ENCODE measurements at regions not wholly inside any gene's neighbourhood (a gene's known extent, or its start where the extent isn't known, plus 50 kb on each side); places are given as distances from the start of the nearest gene placed in this dataset.

DNA sequence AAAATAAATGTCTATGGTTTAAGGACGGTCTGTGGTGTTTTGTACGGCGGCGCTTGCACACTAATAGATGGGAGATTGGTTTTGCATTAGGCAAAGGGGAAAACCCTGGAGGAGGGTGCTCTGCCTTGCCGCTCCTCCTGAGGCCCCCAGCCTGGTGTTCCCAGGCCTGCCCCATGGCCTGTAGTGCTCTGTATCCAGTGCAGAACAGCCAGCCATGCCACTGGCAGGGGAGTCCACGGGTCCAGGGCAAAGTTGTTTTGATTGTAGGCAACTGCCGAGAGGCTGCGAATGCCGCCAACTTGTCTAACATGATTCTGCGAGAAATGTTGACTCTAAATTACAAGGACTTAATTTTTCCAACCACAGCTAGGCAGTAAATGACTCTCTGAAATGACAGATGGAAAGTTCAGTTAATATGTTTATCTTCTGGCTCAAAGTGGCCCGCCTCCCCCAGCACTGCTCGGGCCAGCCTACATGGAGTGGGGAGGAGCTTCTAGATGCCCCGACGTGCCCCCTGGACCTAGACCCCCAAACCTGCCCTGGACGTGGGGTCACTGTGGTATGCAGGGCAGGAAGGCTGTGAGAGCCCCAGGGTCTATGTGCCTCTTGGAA is 104.6 kb upstream of the GDF10 start:
- DNase-seq, result no peak

DNA sequence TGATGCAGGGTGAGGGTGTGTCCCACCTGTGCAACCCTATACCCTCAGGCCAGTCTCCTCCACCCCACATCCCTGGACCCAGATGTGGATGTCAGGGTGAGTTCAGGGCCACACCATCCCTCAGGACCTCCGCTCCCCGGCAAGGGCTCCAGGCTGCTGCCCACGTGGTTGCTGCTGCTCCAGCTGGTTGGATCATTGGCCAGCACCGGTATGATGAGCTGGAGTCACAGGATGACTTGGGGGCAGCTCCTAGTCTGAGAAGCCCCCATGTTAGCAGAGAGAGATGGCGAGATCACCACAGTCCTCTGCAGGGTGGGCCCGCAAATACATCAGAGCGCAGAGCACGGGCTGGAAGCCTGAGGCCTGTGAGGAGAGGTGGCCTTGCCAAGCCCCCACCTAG is 103.3 kb upstream of the GDF10 start:
- no peak for DNase-seq

DNA sequence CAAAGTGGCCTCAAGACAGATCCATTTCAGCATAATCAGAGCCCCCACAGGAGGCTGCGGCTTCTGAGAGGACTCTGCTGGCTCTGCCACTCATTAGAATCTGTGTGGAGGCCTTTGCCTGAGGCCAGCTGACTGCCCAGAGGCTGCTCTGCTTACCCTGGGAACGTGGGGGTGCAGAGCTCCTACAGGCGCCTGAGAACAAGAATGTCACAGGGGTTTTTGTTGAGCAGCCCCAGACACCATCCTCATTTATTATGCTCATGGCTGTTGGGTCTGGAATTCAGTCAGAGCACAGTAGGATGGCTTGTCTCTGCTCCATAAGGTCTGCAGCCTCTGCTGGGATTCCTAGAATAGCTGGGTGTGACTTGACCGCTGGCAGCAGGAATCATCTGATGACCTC is 101.8 kb upstream of the GDF10 start:
- DNase-seq, result no peak

DNA sequence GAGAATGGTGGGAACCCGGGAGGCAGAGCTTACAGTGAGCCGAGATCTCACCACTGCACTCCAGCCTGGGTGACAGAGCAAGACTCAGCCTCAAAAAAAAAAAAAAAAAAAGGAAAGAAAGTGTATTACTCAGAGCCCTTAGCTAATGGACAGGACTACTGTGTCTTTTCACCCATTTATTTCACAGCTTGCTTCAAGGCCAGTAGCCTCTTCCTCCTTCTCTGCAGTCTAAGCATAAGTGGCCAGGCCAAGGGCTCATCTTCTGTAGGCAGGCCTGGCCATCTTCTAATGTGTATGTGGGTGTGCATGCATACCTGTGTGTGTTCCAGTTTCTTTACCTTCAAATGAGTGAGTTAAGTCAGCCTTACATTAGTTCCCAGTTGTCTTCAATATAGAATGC is 94.8 kb upstream of the GDF10 start:
- DNase-seq, result no peak

DNA sequence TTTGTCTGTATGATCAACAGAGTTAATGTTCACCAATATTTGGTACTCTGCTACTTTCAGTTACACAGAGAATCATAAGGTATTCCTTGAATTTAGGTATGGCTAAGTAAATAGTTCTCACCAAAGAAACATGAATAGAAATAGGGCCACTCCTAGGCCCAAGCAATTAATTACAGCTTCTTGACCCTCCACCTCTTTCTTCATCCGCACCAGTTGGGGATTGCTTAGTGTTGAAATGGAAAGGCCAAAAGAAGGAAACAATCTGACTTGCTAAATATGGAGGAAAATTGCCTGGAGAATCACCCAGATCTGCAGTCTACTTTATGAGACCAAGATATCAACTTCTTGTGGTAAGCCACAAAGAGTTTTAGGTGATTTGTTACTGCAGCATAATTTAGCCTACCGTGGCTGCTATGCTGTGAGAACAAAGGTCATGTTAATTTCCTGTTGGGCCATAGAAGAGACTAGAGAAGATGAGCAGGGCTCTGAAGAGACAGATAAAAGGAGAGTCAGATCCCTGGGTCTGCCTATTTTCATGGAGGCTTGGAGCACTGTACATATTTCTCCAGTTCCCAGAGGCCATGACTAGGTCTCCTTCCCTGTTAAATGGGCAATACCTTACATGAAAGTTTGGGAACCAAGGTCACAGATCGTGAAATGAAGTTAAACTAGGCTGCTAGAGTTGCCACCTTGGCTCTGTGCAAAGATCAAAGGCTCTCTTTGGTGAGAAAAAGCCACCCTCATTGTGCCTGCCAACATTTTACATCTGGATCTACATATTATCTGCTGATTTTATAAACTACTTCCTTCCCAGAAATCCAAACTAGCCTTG is 93.3 kb upstream of the GDF10 start:
- no peak for DNase-seq

DNA sequence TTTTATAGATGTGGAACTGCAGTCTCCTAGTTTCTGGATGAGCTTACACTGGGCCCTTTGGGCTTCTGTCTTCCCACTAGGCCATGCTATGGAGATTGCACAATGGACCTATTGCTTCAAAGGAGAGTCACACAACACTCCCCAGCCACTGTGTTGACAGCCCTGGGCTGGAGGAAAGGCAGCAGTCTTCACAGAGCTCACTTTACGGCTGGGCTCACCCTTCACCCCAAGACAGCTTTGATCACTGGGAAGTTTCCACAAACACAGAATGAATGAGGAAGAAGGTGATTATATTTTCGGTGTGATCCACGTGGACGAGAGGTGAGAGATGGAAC is 92.7 kb upstream of the GDF10 start:
- no peak for DNase-seq

DNA sequence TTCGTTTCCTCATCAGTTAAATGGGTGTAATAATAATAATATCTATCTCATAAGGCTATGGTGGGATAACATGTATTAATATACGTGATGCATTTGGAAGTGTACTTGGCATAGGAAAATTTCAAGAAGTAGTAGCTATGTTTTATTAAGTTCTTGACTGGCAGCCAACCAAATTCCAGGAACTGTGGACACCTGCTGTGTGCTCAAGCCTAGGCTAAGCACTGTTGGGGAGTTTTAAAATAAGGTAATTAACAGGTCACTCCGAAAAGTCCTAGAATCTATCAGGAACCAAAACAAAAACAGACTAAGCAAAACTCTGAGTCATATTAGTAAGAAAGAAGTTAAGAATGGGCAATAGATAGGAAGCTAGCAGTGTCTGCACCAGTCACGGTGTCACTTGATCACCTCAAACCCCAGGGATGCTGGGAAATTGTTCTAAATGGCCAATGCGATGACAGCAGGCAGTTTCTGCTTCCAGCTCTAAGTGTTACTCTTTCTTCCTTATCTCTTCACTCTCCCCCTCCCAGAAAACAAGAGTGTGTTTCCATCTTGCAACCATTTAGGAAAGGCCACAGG is 92.0 kb upstream of the GDF10 start:
- DNase-seq, result no peak

DNA sequence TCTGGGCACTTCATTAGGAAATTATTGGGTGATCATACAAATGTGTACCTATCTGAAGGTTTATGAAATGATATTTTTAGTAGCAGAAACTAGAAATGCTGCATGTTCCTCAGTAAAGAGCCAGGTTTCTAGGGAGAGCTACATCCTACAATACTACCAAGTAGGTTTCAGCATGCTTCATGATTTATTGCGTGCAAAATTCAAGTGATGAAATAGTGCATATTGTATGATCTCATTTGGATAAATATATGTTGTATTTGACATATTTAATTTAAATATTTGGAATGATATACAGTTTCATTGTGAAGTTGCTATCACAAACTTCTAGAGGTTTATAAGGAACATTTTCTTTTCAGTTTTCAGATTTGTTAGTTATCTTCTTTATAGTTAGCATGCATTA is 90.5 kb upstream of the GDF10 start:
- no peak for DNase-seq

DNA sequence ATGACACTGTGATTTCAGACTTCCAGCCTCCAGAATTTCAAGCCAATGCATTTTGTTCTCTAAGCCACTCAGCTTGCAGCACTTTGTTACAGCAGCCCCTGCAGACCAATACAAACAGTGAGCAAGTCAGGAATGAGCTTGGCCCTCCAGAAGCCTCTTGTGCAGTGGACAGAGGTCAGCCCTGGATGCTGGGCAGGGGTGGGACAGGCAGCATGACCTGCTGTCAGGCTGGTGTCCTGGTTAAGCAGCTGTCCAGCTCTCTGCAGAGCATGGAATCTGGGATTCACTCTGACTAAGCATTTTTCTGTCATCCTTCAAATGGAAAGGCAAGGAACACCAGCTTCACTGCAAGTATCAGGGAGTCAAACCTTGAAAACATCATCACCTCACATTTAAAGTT is 85.5 kb upstream of the GDF10 start:
- DNase-seq, result no peak

DNA sequence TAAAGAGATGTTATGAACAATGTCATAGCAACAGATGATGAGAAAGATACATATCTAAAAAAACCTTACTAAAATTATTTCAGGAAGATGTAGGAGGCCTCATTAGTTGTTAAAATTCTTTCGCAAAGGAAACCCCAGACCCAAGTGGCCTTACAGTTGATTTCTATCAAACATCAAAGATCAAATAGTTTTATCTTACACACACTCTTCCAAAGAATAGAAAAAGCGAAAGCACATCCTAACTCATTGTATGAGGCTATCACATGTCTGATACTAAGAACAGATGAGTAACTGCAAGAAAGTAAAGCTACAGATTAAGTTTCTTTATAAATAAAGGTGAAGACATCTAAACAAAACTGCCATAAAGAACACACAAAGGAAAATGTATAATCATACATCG is 82.9 kb upstream of the GDF10 start:
- no peak for DNase-seq

DNA sequence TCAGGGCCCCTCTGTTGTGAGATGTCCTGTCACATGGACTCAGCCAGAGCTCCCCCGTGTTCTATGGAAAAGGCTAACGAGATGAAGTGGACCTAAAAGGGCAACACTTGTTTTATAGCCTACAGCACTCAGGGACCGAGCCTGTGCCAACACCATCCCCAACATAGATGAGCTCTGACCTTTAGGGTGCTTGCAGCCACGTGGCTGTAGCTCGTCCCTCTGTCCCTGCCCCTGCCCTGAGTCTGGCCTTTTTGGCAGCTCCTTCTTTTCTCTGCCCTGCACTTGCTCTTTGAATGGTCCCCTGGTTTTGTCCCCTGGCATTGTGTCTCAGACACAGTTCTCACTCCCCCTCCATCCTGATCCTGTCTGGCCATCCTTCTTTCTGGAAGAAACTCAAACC is 81.2 kb upstream of the GDF10 start:
- no peak for DNase-seq

DNA sequence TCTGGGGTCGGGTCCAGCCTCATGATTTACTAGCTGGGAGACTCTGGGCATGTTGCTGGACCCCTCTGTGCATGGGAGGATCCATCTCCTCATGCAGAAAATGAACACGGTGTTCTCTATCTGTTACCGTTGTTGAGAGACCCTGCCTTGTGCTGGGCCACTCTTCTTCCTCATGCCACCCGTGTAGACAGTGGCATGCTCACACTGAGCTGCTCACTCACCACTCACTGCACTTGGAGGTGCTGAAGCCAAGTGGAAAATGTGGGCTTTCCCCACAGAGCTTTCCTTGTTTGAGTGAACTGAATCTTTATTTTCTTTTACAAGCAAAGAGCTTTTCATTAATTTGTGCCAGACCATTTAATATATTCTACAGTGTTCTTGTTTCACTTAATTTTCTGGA is 77.5 kb upstream of the GDF10 start:
- no peak for DNase-seq

DNA sequence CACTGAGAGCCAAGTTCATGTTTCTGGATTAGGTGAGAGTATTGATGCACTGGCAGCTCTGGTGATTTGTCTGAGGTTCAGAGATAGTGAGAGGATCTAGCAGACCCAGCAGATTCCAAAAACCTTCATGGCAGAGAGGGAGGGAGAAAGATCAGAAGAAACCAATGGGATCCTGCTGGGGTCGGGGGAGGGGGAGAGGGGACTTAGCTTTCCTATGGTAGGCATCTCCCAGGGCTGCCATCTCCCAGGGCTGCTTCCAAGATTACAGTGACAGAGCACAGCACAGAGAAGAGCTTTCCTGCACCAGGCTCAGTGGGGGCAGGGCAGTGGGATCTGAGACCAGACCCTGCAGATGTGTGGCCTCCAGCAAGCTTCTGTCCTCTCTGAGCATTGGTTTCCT is 76.8 kb upstream of the GDF10 start:
- no peak for DNase-seq

DNA sequence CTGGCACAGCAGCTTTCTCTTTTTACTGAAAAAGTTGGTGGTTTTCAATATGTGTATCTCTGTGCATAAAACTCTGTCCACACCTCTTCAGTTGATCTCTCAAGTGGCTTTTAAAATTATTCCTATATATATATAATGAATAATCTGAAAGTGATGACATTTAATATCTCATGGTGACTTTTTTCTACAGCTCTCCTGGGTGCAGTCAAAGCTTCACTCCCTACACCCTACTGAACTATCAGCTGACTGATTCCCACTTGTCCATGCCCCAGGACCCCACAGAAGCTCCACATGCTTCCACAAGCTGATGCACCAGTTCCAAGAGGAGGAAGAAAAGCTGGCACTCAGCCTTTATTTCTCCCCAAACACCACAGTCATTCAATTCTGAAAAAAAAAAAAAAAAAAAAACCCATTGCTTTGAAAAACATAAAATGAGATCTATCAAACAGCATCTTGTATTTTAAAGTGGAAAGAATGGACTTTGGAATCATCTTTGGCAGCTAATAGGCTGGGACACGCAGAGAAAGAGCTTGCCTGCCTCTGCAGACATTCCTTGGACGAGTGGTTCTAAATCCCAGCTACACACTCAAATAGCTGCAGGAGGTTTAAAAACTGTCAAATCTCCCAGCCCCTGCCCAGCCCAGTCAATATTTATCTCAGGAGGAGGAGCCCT is 75.3 kb upstream of the GDF10 start:
- no peak for DNase-seq

DNA sequence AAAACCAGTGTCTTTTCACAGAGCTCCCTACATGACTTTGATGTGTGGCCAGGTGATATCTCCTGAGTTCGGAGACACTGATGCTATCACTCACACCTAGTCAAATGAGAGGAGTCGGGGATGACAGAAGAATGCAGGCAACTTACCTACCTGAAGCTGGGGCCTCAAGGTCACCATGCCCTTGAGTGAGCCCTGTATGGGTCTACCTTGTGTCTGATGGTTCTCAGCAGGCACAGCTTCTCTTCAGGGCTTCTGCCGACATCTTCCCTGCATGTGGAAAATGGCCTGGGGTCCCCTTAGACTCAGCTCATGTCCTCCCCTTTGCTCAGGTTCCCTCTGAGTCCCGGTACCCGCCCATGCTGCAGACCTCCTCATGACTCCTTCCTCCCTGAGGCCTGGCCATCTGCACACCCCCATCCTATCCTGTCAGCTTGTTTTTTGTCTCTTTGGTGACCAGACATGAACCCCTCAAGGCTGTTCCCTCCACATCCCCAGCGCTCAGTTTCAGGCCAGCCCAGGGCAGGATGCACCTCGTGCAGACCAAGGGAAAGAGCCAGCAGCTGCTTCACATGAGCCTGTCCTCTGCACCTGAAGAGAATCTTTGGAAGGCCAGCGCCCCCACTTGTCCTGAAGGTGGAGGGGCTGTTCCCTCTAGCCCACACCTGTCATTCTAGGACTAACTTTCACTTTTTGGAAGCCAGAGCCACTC is 74.6 kb upstream of the GDF10 start:
- DNase-seq, result no peak

DNA sequence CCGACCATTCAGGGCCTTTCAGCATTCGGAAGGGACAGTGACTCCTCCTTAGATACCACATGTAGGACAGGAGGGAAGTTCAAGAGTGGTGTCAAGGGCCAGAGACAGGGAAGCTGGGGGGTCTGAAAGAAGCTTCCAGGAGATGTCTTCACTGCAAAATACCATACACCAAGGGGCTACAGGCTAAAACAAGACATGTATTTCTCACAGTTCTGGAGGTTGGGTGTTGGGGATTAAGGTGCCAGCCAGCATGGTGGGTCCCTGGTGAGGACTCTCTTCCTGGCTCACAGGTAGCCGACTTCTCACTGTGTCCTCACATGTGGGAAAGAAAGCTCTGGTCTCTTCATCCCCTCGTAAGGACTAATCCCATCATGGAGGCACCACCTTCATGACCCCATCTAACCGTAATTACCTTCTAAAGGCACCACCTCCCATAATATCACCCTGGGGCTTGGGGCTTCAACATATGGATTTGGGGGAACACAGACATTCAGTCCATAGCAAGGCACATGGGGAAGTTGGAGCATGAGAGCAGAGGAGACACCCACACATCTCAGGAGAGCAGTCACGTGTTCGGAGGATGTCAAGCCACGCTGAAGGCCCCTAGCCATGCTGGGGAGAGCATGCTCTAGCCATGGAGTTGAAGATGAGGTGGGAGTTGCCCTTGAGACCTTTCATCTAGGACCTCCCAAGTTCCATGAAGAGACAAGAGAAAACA is 73.9 kb upstream of the GDF10 start:
- no peak for DNase-seq

DNA sequence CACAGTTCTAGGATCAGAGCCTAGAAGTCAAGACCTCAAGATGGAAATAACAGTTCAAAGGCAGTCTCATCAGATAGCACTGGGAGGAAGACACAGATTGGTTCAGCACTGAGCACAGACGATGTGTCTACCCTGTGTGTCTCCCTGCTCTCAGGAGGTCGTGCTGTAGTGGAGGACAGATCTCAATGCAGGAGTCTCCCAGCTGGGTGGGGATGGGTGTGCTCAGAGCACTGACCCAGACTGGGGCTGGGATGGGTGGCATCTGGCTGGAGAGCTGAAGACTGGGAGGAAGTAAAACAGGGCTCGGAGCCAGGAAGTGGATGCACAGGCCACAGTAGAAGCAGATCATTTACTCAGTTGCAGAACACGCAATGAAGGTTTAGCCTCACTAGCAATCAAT is 69.5 kb upstream of the GDF10 start:
- no peak for DNase-seq

DNA sequence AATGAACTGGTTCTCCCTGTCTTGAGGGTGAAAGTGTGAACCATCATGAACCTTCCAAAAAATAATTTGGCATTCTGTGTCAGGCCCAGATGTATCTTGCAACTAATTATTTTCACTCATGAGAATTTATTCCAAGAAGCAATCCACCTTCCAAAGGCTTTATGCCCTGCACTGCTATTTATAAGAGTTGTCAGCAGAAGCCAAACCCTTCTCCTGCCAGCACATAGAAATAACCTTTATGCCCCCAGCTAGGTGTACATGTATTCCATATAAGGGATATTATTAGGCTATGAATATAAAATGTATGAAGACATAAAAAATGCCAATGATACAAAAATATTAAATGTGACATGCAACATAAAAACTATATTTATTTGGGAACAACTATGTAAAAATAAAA is 69.0 kb upstream of the GDF10 start:
- no peak for DNase-seq

DNA sequence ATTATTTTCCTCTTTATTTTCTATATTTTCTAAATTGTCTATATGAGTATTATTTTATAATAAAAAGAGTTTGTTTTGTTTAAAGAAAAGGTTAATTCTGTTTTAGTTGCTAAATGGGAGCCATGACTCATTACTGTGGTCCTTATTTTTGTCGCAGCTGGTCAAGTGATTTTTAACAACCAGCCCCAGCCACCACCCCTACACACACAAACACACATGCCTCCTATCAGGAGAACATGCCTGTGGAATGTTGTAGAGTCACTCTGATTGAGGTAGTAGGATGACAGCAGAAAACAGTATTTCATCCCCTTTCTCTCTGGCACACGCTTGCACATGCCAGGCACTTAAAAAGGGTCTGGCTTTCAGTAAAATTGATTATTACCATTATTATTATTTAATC is 68.6 kb upstream of the GDF10 start:
- DNase-seq, result no peak

DNA sequence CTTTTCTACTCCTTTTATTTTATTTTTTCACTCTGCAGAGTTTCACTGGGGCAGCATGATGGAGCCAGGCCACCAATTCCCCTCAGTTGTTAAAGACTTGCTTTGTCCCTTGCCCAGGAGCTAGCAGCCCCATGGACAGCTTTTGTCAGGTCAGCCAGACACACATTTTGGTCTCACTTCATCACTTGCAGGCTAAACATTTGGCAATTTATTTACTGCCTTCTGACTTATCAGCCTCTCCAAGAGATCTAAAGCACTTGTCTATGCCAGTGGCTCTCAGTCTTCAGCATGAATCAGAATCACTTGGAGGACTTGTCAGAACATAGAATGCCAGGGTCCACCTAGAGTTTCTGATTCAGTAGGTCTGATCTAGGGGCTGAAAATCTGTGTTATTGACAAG is 66.4 kb upstream of the GDF10 start:
- no peak for DNase-seq

DNA sequence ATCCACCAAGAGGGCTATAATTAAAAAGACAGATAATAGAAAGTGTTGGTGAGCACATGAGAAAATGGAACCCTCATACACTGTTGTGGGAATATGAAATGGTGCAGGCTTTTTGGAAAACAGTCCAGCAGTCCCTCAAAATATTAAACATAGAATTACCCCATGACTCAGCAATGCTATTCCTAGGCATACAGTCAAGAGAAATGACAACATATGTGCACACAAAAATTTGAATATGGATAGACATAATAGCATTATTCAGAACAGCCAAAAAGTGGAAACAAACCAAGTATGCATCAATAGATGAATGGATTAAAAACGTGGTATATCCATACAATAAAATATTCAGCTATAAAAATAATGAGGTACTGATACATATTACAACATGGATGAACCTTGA is 64.5 kb upstream of the GDF10 start:
- DNase-seq, result no peak

DNA sequence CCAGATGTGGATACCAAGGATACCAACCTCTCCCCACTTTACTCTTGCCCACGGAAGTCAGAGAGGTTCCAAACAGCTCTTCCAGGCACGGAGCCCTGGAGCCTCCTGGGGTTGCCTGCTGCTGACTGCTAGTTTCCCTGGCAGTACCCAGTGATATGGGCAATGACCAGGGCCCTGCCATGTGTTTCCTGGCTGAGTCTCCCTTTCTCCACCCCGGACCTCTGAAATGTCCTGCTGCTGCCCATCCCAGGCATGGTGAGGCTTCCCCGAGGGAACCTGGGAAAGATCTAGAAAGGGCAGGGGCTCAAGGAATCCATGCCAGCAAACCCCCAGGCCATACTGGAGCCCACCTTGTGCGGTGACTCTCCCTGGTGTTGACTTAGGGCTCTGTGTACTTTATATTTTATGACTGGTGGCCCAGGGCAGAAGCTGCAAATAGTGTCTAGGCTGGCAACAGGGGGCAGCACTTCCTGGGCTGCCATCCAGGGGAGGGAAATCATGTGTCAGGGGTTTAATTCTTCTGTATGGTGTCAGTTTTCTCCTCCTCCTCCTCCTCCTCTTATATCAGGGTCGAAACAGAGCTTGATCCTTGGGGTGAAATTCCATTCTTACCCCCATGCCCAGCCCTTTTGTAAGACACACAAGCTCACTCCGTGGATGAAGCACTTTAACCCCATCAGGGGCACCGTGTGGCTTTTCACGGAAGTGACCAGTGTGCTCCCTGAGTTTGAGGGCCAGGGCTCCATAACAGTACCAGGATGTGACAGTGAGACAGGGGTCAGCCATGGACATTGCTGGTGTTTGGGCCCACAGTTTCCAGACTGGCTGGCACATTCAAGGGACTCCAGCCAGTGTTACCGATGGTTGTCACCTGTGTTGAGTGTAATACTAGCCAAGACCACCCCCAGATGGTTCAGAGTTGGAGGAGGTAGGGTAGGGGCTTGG is 62.4 kb upstream of the GDF10 start:
- no peak for DNase-seq

All from NCI-H1417 treated with DMSO at 0.1 percent for 48 hours (cell line).